ENCODE measurements at regions not wholly inside any gene's neighbourhood (a gene's known extent, or its start where the extent isn't known, plus 50 kb on each side); places are given as distances from the start of the nearest gene placed in this dataset.
A peak's percentile ranks its signal among the peaks of the same experiment; 100 is the strongest.

GRCh38 chr16:73199214-73199613 lies 151.3 kb upstream of the ZFHX3 start:
- no peak for DNase-seq (ENCODE audit: extremely low spot score)
- POLR2A ChIA-PET = no interaction called here
- CTCF ChIA-PET = no interaction called here
- no peak for TF ChIP-seq FOXA1 (IDR thresholded peaks at IDR 0.05)
- no peak for TF ChIP-seq HDGF (IDR thresholded peaks at IDR 0.05; ENCODE audit: borderline replicate concordance)
- no peak for TF ChIP-seq ARNT (IDR thresholded peaks at IDR 0.05)
- no peak for TF ChIP-seq FOXK2 (IDR thresholded peaks at IDR 0.05)
- no peak for TF ChIP-seq L3MBTL2 (conservative IDR thresholded peaks at IDR 0.05)
- TF ChIP-seq LEF1 (IDR thresholded peaks at IDR 0.05; ENCODE audit: borderline replicate concordance) = no peak
- no peak for TF ChIP-seq PKNOX1 (IDR thresholded peaks at IDR 0.05)
- no peak for TF ChIP-seq SUZ12 (IDR thresholded peaks at IDR 0.05)
- TF ChIP-seq CTBP1 (IDR thresholded peaks at IDR 0.05; ENCODE audit: borderline replicate concordance) = no peak
- no peak for TF ChIP-seq ZNF384 (IDR thresholded peaks at IDR 0.05)
- TF ChIP-seq FOXM1 (IDR thresholded peaks at IDR 0.05; ENCODE audit: borderline replicate concordance) = no peak
- no peak for TF ChIP-seq SP1 (IDR thresholded peaks at IDR 0.05)
- no peak for TF ChIP-seq NFRKB (IDR thresholded peaks at IDR 0.05)
- no peak for TF ChIP-seq ELF4 (IDR thresholded peaks at IDR 0.05)
- no peak for TF ChIP-seq TARDBP (IDR thresholded peaks at IDR 0.05)
- TF ChIP-seq BHLHE40 (IDR thresholded peaks at IDR 0.05; ENCODE audit: borderline replicate concordance) = no peak

GRCh38 chr16:73198481-73198880 lies 150.6 kb upstream of the ZFHX3 start:
- ChIA-PET POLR2A (no interaction called here), CTCF (interaction anchor here (0.6 kb wide), 1 partner anchor 292 kb away, joined by 3 read pairs; no protein-coding TSS in a partner anchor)
- no peak for DNase-seq (ENCODE audit: extremely low spot score)
- no peak for TF ChIP-seq ELF4 (IDR thresholded peaks at IDR 0.05)
- no peak for TF ChIP-seq PKNOX1 (IDR thresholded peaks at IDR 0.05)
- TF ChIP-seq LEF1 (IDR thresholded peaks at IDR 0.05; ENCODE audit: borderline replicate concordance) = no peak
- TF ChIP-seq FOXK2 (IDR thresholded peaks at IDR 0.05) = no peak
- TF ChIP-seq SUZ12 (IDR thresholded peaks at IDR 0.05) = no peak
- no peak for TF ChIP-seq HDGF (IDR thresholded peaks at IDR 0.05; ENCODE audit: borderline replicate concordance)
- TF ChIP-seq TARDBP (IDR thresholded peaks at IDR 0.05) = no peak
- TF ChIP-seq SP1 (IDR thresholded peaks at IDR 0.05) = no peak
- TF ChIP-seq L3MBTL2 (conservative IDR thresholded peaks at IDR 0.05) = no peak
- TF ChIP-seq FOXA1 (IDR thresholded peaks at IDR 0.05) = no peak
- no peak for TF ChIP-seq BHLHE40 (IDR thresholded peaks at IDR 0.05; ENCODE audit: borderline replicate concordance)
- no peak for TF ChIP-seq ZNF384 (IDR thresholded peaks at IDR 0.05)
- no peak for TF ChIP-seq ARNT (IDR thresholded peaks at IDR 0.05)
- no peak for TF ChIP-seq FOXM1 (IDR thresholded peaks at IDR 0.05; ENCODE audit: borderline replicate concordance)
- no peak for TF ChIP-seq NFRKB (IDR thresholded peaks at IDR 0.05)
- no peak for TF ChIP-seq CTBP1 (IDR thresholded peaks at IDR 0.05; ENCODE audit: borderline replicate concordance)

- no peak for DNase-seq (ENCODE audit: extremely low spot score)
- TF ChIP-seq CTBP1 (IDR thresholded peaks at IDR 0.05; ENCODE audit: borderline replicate concordance) (no peak), FOXM1 (IDR thresholded peaks at IDR 0.05; ENCODE audit: borderline replicate concordance) (no peak), L3MBTL2 (conservative IDR thresholded peaks at IDR 0.05) (no peak), ARNT (IDR thresholded peaks at IDR 0.05) (no peak), HDGF (IDR thresholded peaks at IDR 0.05; ENCODE audit: borderline replicate concordance) (no peak), PKNOX1 (IDR thresholded peaks at IDR 0.05) (no peak), LEF1 (IDR thresholded peaks at IDR 0.05; ENCODE audit: borderline replicate concordance) (no peak)
- CTCF ChIA-PET = interaction anchor here (1.5 kb wide), 1 partner anchor 365 kb away, joined by 6 read pairs; no protein-coding TSS in a partner anchor
- POLR2A ChIA-PET = no interaction called here
Observed at GRCh38 chr16:73197598-73197997, 149.7 kb upstream of the ZFHX3 start.

GRCh38 chr16:73196670-73197069 lies 148.7 kb upstream of the ZFHX3 start:
- POLR2A ChIA-PET = no interaction called here
- TF ChIP-seq FOXK2 (IDR thresholded peaks at IDR 0.05) (no peak), FOXA1 (IDR thresholded peaks at IDR 0.05) (no peak), NFRKB (IDR thresholded peaks at IDR 0.05) (no peak), LEF1 (IDR thresholded peaks at IDR 0.05; ENCODE audit: borderline replicate concordance) (no peak), TARDBP (IDR thresholded peaks at IDR 0.05) (no peak), ZNF384 (IDR thresholded peaks at IDR 0.05) (no peak), SUZ12 (IDR thresholded peaks at IDR 0.05) (no peak), SP1 (IDR thresholded peaks at IDR 0.05) (no peak), BHLHE40 (IDR thresholded peaks at IDR 0.05; ENCODE audit: borderline replicate concordance) (no peak), L3MBTL2 (conservative IDR thresholded peaks at IDR 0.05) (no peak), ARNT (IDR thresholded peaks at IDR 0.05) (no peak), CTBP1 (IDR thresholded peaks at IDR 0.05; ENCODE audit: borderline replicate concordance) (no peak), FOXM1 (IDR thresholded peaks at IDR 0.05; ENCODE audit: borderline replicate concordance) (no peak), PKNOX1 (IDR thresholded peaks at IDR 0.05) (no peak), HDGF (IDR thresholded peaks at IDR 0.05; ENCODE audit: borderline replicate concordance) (no peak), ELF4 (IDR thresholded peaks at IDR 0.05) (no peak)
- CTCF ChIA-PET = interaction anchor here (1.5 kb wide), 1 partner anchor 364 kb away, joined by 6 read pairs; no protein-coding TSS in a partner anchor
- peak; percentile 81 for DNase-seq (ENCODE audit: extremely low spot score)

- no peak for TF ChIP-seq L3MBTL2 (conservative IDR thresholded peaks at IDR 0.05)
- no peak for DNase-seq (ENCODE audit: extremely low spot score)
- ChIA-PET CTCF (no interaction called here), POLR2A (no interaction called here)
Observed at GRCh38 chr16:73193464-73193863, 145.5 kb upstream of the ZFHX3 start.

All from HEK293T (cell line).